LoVo (cell line): ENCODE measurements at regions not wholly inside any gene's neighbourhood (a gene's known extent, or its start where the extent isn't known, plus 50 kb on each side); places are given as distances from the start of the nearest gene placed in this dataset.

Source experiments
- DNase-seq: peaks from one replicate; pipeline ENCODE4 v3.0.0-alpha.2; 2016; ENCODE audit warnings: low spot score

GRCh38 chr3:4029135-4029534, 229.9 kb downstream of the LRRN1 start:
- no peak for DNase-seq

GRCh38 chr3:4030624-4031023, 231.4 kb downstream of the LRRN1 start:
- no peak for DNase-seq

- DNase-seq, result no peak
Observed at GRCh38 chr3:4033296-4033695, 234.1 kb downstream of the LRRN1 start.

- DNase-seq, result no peak
Observed at GRCh38 chr3:4036046-4036445, 236.8 kb downstream of the LRRN1 start.

- DNase-seq, result no peak
Observed at GRCh38 chr3:4038351-4038750, 239.1 kb downstream of the LRRN1 start.

GRCh38 chr3:4042070-4042469, 242.8 kb downstream of the LRRN1 start:
- DNase-seq, result no peak

- DNase-seq, result no peak
Observed at GRCh38 chr3:4042869-4043268, 243.6 kb downstream of the LRRN1 start.

GRCh38 chr3:4043867-4044575, 244.8 kb downstream of the LRRN1 start:
- no peak for DNase-seq

- no peak for DNase-seq
Observed at GRCh38 chr3:4044619-4045018, 245.4 kb downstream of the LRRN1 start.

- DNase-seq, result no peak
Observed at GRCh38 chr3:4045756-4046155, 246.5 kb downstream of the LRRN1 start.

- DNase-seq, result no peak
Observed at GRCh38 chr3:4047366-4047765, 248.1 kb downstream of the LRRN1 start.

GRCh38 chr3:4052706-4053105, 250.5 kb upstream of the SETMAR start:
- no peak for DNase-seq

GRCh38 chr3:4053975-4054374, 249.2 kb upstream of the SETMAR start:
- no peak for DNase-seq

GRCh38 chr3:4060064-4060463, 243.1 kb upstream of the SETMAR start:
- no peak for DNase-seq

GRCh38 chr3:4060603-4061002, 242.6 kb upstream of the SETMAR start:
- no peak for DNase-seq

- DNase-seq, result no peak
Observed at GRCh38 chr3:4061195-4061594, 242.0 kb upstream of the SETMAR start.

GRCh38 chr3:4061783-4062360, 241.3 kb upstream of the SETMAR start:
- DNase-seq, result no peak

GRCh38 chr3:4062621-4063020, 240.5 kb upstream of the SETMAR start:
- no peak for DNase-seq

- no peak for DNase-seq
Observed at GRCh38 chr3:4063916-4064574, 239.1 kb upstream of the SETMAR start.

GRCh38 chr3:4065085-4065484, 238.1 kb upstream of the SETMAR start:
- DNase-seq, result no peak

- no peak for DNase-seq
Observed at GRCh38 chr3:4065554-4065953, 237.6 kb upstream of the SETMAR start.

- DNase-seq, result no peak
Observed at GRCh38 chr3:4067893-4068292, 235.3 kb upstream of the SETMAR start.

GRCh38 chr3:4069796-4070195, 233.4 kb upstream of the SETMAR start:
- DNase-seq, result no peak
